Fibroblast of lung (primary cell): ENCODE measurements at regions not wholly inside any gene's neighbourhood (a gene's known extent, or its start where the extent isn't known, plus 50 kb on each side); places are given as distances from the start of the nearest gene placed in this dataset.

ENCODE experiments used
- CTCF ChIP-seq, 2 donors: IDR thresholded peaks in 1 of 2; conservative IDR thresholded peaks in 1 of 2; 1 replicate in 1 of 2; 2 replicates in 1 of 2; pipeline ENCODE4 v1.5.1; 2011 to 2012; ENCODE audit warnings: low read length in 2 of 2, control low read depth in 1 of 2, inconsistent platforms in 1 of 2, low read depth in 1 of 2, mild to moderate bottlenecking in 1 of 2
- EZH2 ChIP-seq: IDR thresholded peaks from 2 replicates; pipeline ENCODE4 v1.5.1; 2012; ENCODE audit warnings: low read length, control low read depth, mild to moderate bottlenecking; ENCODE audit errors: missing control alignments

- no peak for TF ChIP-seq CTCF (conservative IDR thresholded peaks at IDR 0.05 in 1 of 2, IDR thresholded peaks at IDR 0.05 in 1 of 2; ENCODE audit: low read depth in 1 of 2, low read length in 2 of 2)
- no peak for TF ChIP-seq EZH2
Measured at GRCh38 chr4:30413915-30414314, 306.3 kb upstream of the PCDH7 start.
